ENCODE measurements at regions not wholly inside any gene's neighbourhood (a gene's known extent, or its start where the extent isn't known, plus 50 kb on each side); places are given as distances from the start of the nearest gene placed in this dataset.

- TF ChIP-seq, protein P1, sequence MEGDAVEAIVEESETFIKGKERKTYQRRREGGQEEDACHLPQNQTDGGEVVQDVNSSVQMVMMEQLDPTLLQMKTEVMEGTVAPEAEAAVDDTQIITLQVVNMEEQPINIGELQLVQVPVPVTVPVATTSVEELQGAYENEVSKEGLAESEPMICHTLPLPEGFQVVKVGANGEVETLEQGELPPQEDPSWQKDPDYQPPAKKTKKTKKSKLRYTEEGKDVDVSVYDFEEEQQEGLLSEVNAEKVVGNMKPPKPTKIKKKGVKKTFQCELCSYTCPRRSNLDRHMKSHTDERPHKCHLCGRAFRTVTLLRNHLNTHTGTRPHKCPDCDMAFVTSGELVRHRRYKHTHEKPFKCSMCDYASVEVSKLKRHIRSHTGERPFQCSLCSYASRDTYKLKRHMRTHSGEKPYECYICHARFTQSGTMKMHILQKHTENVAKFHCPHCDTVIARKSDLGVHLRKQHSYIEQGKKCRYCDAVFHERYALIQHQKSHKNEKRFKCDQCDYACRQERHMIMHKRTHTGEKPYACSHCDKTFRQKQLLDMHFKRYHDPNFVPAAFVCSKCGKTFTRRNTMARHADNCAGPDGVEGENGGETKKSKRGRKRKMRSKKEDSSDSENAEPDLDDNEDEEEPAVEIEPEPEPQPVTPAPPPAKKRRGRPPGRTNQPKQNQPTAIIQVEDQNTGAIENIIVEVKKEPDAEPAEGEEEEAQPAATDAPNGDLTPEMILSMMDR (IDR thresholded peaks at IDR 0.05; ENCODE audit: borderline replicate concordance, extremely low read depth, low read length, poor library complexity, severe bottlenecking), result no peak
- TF ChIP-seq EZH2 (IDR thresholded peaks at IDR 0.05; ENCODE audit: borderline replicate concordance, low read depth, low read length, severe bottlenecking), result no peak
These were observed 157.6 kb downstream of the NSUN3 start for GRCh38 chr3:94220426-94220825.

All from DND-41 (cell line).